ENCODE measurements at regions not wholly inside any gene's neighbourhood (a gene's known extent, or its start where the extent isn't known, plus 50 kb on each side); places are given as distances from the start of the nearest gene placed in this dataset.
A peak's percentile ranks its signal among the peaks of the same experiment; 100 is the strongest.

DNA sequence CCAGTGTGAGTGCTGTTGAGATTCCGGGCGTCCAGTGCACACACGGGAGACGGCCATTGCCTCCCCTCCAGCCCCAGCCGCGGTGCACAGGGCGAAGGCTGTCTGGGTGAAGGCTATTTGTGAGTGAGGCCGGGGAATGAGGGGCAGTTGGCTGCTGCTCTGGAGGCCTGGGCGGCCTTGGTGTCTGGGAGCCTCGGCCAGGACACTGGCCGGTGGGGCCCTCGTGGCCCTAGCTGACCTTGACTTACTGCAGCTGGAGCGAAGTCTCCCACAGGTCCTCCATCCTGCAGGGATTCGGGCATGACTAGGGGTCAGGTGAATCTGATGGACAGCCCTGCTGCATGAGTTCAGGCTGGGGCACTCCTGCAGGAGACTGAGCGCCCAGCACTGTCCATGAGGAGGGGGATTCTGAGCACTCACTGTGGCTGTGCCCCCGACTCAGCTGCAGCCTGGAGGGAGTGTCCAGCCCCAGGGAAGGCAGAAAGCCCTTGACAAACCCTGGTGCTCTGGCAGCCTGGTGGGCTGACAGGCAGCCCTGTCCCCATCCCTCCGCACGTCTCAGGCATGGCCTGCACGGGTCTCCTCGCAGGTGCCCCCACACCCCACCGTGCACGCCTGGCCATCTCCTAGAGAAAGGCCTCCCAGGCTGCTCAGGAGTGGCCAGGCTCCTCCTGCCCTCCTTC, 52.7 kb upstream of the FAM20C start (continued):
- TF ChIP-seq NFE2L1 (CRISPR knock-in tag; IDR thresholded peaks at IDR 0.05) (no peak), RORB (CRISPR knock-in tag; IDR thresholded peaks at IDR 0.05) (no peak), IRF2 (CRISPR knock-in tag; IDR thresholded peaks at IDR 0.05; ENCODE audit: borderline replicate concordance, low read depth) (no peak), GTF2I (CRISPR knock-in tag; conservative IDR thresholded peaks at IDR 0.05) (no peak), TP53 (CRISPR knock-in tag; IDR thresholded peaks at IDR 0.05) (no peak), ZBTB21 (CRISPR knock-in tag; IDR thresholded peaks at IDR 0.05; ENCODE audit: borderline replicate concordance) (no peak)
- TF ChIP-seq, protein P1, sequence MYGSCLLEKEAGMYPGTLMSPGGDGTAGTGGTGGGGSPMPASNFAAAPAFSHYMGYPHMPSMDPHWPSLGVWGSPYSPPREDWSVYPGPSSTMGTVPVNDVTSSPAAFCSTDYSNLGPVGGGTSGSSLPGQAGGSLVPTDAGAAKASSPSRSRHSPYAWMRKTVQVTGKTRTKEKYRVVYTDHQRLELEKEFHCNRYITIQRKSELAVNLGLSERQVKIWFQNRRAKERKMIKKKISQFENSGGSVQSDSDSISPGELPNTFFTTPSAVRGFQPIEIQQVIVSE (CRISPR knock-in tag; IDR thresholded peaks at IDR 0.05; ENCODE audit: borderline replicate concordance) = no peak

DNA sequence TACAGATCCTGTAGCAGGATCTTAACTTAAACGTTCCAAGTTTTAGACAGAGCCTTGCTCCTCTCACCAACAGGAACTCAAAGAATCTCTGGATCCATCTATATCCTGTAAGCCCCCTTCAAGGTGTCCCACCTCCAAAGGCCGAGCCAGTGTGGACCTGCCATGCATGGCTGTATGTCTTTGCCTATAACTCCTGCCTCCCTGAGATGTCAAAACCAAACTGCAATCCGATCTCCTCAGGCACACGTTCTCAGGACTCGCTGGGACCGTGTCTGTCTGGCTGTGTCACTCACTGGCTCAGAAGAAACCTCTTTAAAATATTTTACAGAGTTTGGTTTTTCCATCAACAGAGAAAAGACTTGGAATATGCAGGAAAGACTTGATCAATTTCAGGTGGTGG, 51.4 kb upstream of the FAM20C start:
- ATAC-seq (no peak), DNase-seq (ENCODE audit: low spot score) (no peak)
- H3K4me3 Mint-ChIP-seq = no peak overlapping the region
- no peak overlapping the region for H3K27ac Mint-ChIP-seq
- TF ChIP-seq NR1H2 (CRISPR knock-in tag; IDR thresholded peaks at IDR 0.05) = no peak
- no peak for TF ChIP-seq ZNF232 (CRISPR knock-in tag; IDR thresholded peaks at IDR 0.05)
- TF ChIP-seq ZNF281 (CRISPR knock-in tag; IDR thresholded peaks at IDR 0.05) = no peak
- no peak for TF ChIP-seq SOX15 (CRISPR knock-in tag; IDR thresholded peaks at IDR 0.05)
- H3K36me3 Mint-ChIP-seq = peaks cover 7% of the 10 kb centered on the region
- H3K27me3 Mint-ChIP-seq (ENCODE audit: low read depth) = no peaks in the 10 kb centered on the region
- H3K9me3 Mint-ChIP-seq = no peaks in the 10 kb centered on the region
- ChIA-PET CTCF (no interaction called here), POLR2A (no interaction called here)
- peaks cover 22% of the 10 kb centered on the region for H3K4me1 Mint-ChIP-seq

DNA sequence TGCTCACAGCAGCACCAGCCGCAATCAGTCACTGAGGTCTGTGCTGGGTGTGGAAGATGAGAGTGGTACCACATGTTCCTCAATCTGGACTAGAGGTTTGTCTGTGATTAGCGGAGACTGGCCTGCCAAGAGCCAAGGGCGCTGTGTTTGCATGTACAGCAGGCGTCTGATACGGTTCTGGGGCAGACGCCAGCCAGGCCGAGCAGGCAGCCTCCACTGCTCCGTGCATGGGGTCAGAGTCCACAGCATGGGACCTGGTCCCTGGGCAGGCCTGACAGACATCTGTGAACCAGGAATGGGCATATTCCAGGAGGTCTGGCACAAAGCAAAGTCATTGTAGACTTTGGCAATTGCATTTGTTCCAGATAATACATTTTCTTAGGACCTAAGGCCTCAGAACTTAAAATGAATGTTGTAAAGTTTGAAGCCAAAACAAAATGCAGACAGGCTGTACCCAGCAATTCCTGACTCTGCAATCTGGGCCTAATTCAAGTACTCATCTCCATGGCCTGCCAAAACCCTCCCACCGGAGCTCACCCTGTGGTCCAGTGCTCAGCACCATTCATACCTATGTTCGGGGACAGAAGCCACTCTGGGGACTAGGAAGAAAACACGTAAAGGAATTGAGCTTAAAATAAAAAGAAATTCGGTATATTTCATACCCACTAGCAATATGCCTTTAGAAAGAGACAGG, 50.0 kb upstream of the FAM20C start:
- Mint-ChIP-seq H3K27ac (peak overlapping the region; percentile 38; the same call in 1 of the 2 replicates), H3K4me1 (peaks cover 17% of the 10 kb centered on the region), H3K4me3 (no peak overlapping the region), H3K36me3 (peaks cover 20% of the 10 kb centered on the region), H3K27me3 (ENCODE audit: low read depth) (no peaks in the 10 kb centered on the region), H3K9me3 (no peaks in the 10 kb centered on the region)
- DNase-seq (ENCODE audit: low spot score) = no peak
- TF ChIP-seq HMGXB4 (CRISPR knock-in tag; IDR thresholded peaks at IDR 0.05) = no peak
- no peak for TF ChIP-seq RELA (CRISPR knock-in tag; IDR thresholded peaks at IDR 0.05; ENCODE audit: borderline replicate concordance)
- no peak for TF ChIP-seq MAX (CRISPR knock-in tag; IDR thresholded peaks at IDR 0.05)
- no peak for TF ChIP-seq MLX (CRISPR knock-in tag; IDR thresholded peaks at IDR 0.05)
- no peak for TF ChIP-seq NFYB (CRISPR knock-in tag; conservative IDR thresholded peaks at IDR 0.05; ENCODE audit: low read depth)
- no peak for ATAC-seq
- ChIA-PET POLR2A (interaction anchor here (0.5 kb wide), 1 partner anchor 59 kb away, joined by 3 read pairs; no protein-coding TSS in a partner anchor), CTCF (no interaction called here)
